GM23338 (cell line): ENCODE measurements at regions not wholly inside any gene's neighbourhood (a gene's known extent, or its start where the extent isn't known, plus 50 kb on each side); places are given as distances from the start of the nearest gene placed in this dataset.
A peak's percentile ranks its signal among the peaks of the same experiment; 100 is the strongest.

Experiments used
- ATAC-seq: fragments of 200-7000 bp; cut with Tn5 transposase; 3 replicates; pipeline ENCODE4 v1.9.1; 2020
- DNase-seq: peaks from one replicate; pipeline ENCODE4 v3.0.0-alpha.2; 2015; ENCODE audit warnings: low spot score
- H2AFZ ChIP-seq: fragments of 200-600 bp; sonication (generic); 2 replicates; pipeline ENCODE4 v1.8.0; 2016; ENCODE audit warnings: antibody characterized with exemption, mild to moderate bottlenecking, moderate library complexity
- H3F3A ChIP-seq: fragments of 200-600 bp; sonication (generic); replicated peaks from 2 replicates; pipeline ENCODE4 v1.8.0; 2017; ENCODE audit warnings: antibody characterized with exemption, mixed run types, low read depth
- H3K27ac ChIP-seq: fragments of 200-600 bp; sonication (generic); 2 replicates; pipeline ENCODE4 v1.6.1; 2016; ENCODE audit warnings: low read depth
- H3K27me3 ChIP-seq: fragments of 200-600 bp; sonication (generic); 2 replicates; pipeline ENCODE4 v1.8.0; 2016; ENCODE audit warnings: mild to moderate bottlenecking, mixed run types, moderate library complexity; ENCODE audit not compliant: insufficient read depth
- H3K36me3 ChIP-seq: fragments of 200-600 bp; sonication (generic); 2 replicates; pipeline ENCODE4 v1.8.0; 2016; ENCODE audit warnings: mild to moderate bottlenecking; ENCODE audit not compliant: insufficient read depth
- H3K4me1 ChIP-seq: fragments of 200-600 bp; sonication (generic); 2 replicates; pipeline ENCODE4 v1.8.0; 2016; ENCODE audit warnings: mild to moderate bottlenecking, moderate library complexity; ENCODE audit not compliant: insufficient read depth
- H3K4me2 ChIP-seq: fragments of 200-600 bp; sonication (generic); 2 replicates; pipeline ENCODE4 v1.7.1; 2017; ENCODE audit warnings: mixed run types
- H3K4me3 ChIP-seq: fragments of 200-600 bp; sonication (generic); 2 replicates; pipeline ENCODE4 v1.6.1; 2016; ENCODE audit warnings: mixed run types
- H3K79me2 ChIP-seq: fragments of 200-600 bp; sonication (generic); replicated peaks from 2 replicates; pipeline ENCODE4 v1.8.0; 2017; ENCODE audit warnings: mild to moderate bottlenecking; ENCODE audit not compliant: insufficient read depth
- H3K9me2 ChIP-seq: fragments of 200-600 bp; sonication (generic); 2 replicates; pipeline ENCODE4 v1.8.0; 2017; ENCODE audit not compliant: insufficient read depth
- H4K20me1 ChIP-seq: fragments of 200-600 bp; sonication (generic); replicated peaks from 2 replicates; pipeline ENCODE4 v1.8.0; 2017; ENCODE audit warnings: mild to moderate bottlenecking; ENCODE audit not compliant: insufficient read depth
- H3K27ac Mint-ChIP-seq: 2 replicates; pipeline ENCODE4 v1.8.0; 2020; ENCODE audit warnings: inconsistent platforms, mild to moderate bottlenecking, moderate library complexity, mixed read lengths
- H3K27me3 Mint-ChIP-seq: 3 replicates; pipeline ENCODE4 v1.8.0; 2022; ENCODE audit warnings: low read depth, mild to moderate bottlenecking, moderate library complexity, mixed read lengths, inconsistent platforms; ENCODE audit not compliant: insufficient read depth, poor library complexity
- H3K36me3 Mint-ChIP-seq: 3 replicates; pipeline ENCODE4 v1.8.0; 2021; ENCODE audit warnings: low read depth, mild to moderate bottlenecking, inconsistent platforms, moderate library complexity, mixed read lengths
- H3K4me1 Mint-ChIP-seq: 3 replicates; pipeline ENCODE4 v1.8.0; 2020; ENCODE audit warnings: mild to moderate bottlenecking, inconsistent platforms, mixed read lengths
- H3K4me3 Mint-ChIP-seq: 3 replicates; pipeline ENCODE4 v1.8.0; 2021; ENCODE audit warnings: moderate library complexity, mild to moderate bottlenecking, inconsistent platforms, mixed read lengths
- H3K9me3 Mint-ChIP-seq: 3 replicates; pipeline ENCODE4 v1.8.0; 2020; ENCODE audit warnings: moderate library complexity, mild to moderate bottlenecking, inconsistent platforms, mixed read lengths
- CTCF ChIP-seq, 2 experiments: fragments of 200-600 bp in 1 of 2; sonication (generic) in 1 of 2; conservative IDR thresholded peaks; 2 replicates each; pipeline versions ENCODE4 v1.5.1 to v1.6.1; 2016 to 2017; ENCODE audit warnings: antibody characterized with exemption in 2 of 2, low read depth in 2 of 2, mild to moderate bottlenecking in 2 of 2, moderate library complexity in 1 of 2
- ETS1 ChIP-seq: IDR thresholded peaks from 2 replicates; pipeline ENCODE4 v1.6.1; 2016; ENCODE audit warnings: antibody characterized with exemption
- EZH2 ChIP-seq: fragments of 200-600 bp; sonication (generic); IDR thresholded peaks from one replicate; pipeline ENCODE4 v1.8.0; 2017; ENCODE audit warnings: antibody characterized with exemption, mild to moderate bottlenecking, low read depth; ENCODE audit not compliant: unreplicated experiment
- JUNB ChIP-seq: IDR thresholded peaks from one replicate; pipeline ENCODE4 v1.6.1; 2016; ENCODE audit warnings: antibody characterized with exemption; ENCODE audit not compliant: unreplicated experiment
- ZNF331 ChIP-seq: fragments of 250-450 bp; sonication (Bioruptor Pico); IDR thresholded peaks from 2 replicates; pipeline ENCODE4 v1.5.0; 2020; ENCODE audit warnings: low read depth, mild to moderate bottlenecking, moderate library complexity
- ZNF462 ChIP-seq: fragments of 250-450 bp; sonication (Bioruptor Pico); IDR thresholded peaks from 2 replicates; pipeline ENCODE4 v1.5.0; 2020; ENCODE audit warnings: mild to moderate bottlenecking, moderate library complexity

- peaks cover 12% of the 10 kb centered on the region for H3K4me1 ChIP-seq
- peak overlapping the region; percentile 32; the same call in 1 of the 2 replicates for H3K27ac Mint-ChIP-seq
- H3K4me3 Mint-ChIP-seq, result no peak overlapping the region
- H3K9me2 ChIP-seq, result no peaks in the 10 kb centered on the region
- no peaks in the 10 kb centered on the region for H3K79me2 ChIP-seq
- no peaks in the 10 kb centered on the region for H3K36me3 ChIP-seq
- ATAC-seq, result no peak
- no peaks in the 10 kb centered on the region for H3K27me3 ChIP-seq
- no peaks in the 10 kb centered on the region for H3K27me3 Mint-ChIP-seq
- no peaks in the 10 kb centered on the region for H3F3A ChIP-seq
- H3K4me1 Mint-ChIP-seq, result peaks cover 6% of the 10 kb centered on the region; the same call in 2 of the 3 replicates
- H3K4me2 ChIP-seq, result no peak overlapping the region
- H3K9me3 Mint-ChIP-seq, result peaks cover 4% of the 10 kb centered on the region; the same call in 1 of the 3 replicates
- H3K27ac ChIP-seq, result no peak overlapping the region
- no peak overlapping the region for H2AFZ ChIP-seq
- H3K4me3 ChIP-seq, result no peak overlapping the region
- H3K36me3 Mint-ChIP-seq, result no peaks in the 10 kb centered on the region; the same call in 2 of the 3 replicates
- TF ChIP-seq ETS1, result no peak
- no peak for TF ChIP-seq CTCF (conservative IDR thresholded peaks at IDR 0.05; ENCODE audit: low read depth in 2 of 2)
- TF ChIP-seq ZNF331 (CRISPR knock-in tag), result no peak
- no peak for TF ChIP-seq ZNF462 (CRISPR knock-in tag)
- TF ChIP-seq JUNB, result no peak
- TF ChIP-seq EZH2, result no peak
- no peaks in the 10 kb centered on the region for H4K20me1 ChIP-seq
- no peak for DNase-seq
Measured at GRCh38 chrX:116284400-116284799, 113.9 kb downstream of the AGTR2 start.
